Activated CD4-positive, CD25-positive, alpha-beta regulatory T cell treated with anti-CD3 and anti-CD28 coated beads, Interleukin-2, amount 50 U/mL, for 16 hours (primary cell): ENCODE measurements at regions not wholly inside any gene's neighbourhood (a gene's known extent, or its start where the extent isn't known, plus 50 kb on each side); places are given as distances from the start of the nearest gene placed in this dataset.

Experiments used
- DNase-seq: peaks from one replicate; pipeline ENCODE4 v3.0.0-alpha.2; 2020; ENCODE audit warnings: low read depth, low spot score

- no peak for DNase-seq
Observed at GRCh38 chr15:93171476-93171875, 82.5 kb upstream of the RGMA start.

GRCh38 chr15:93170329-93170728 lies 81.3 kb upstream of the RGMA start:
- no peak for DNase-seq

- DNase-seq, result no peak
Observed at GRCh38 chr15:93168910-93169309, 79.9 kb upstream of the RGMA start.

- no peak for DNase-seq
Observed at GRCh38 chr15:93167291-93167690, 78.3 kb upstream of the RGMA start.

GRCh38 chr15:93166675-93167074 lies 77.7 kb upstream of the RGMA start:
- no peak for DNase-seq

- DNase-seq, result no peak
Observed at GRCh38 chr15:93165734-93166470, 76.9 kb upstream of the RGMA start.

- no peak for DNase-seq
Observed at GRCh38 chr15:93164409-93164808, 75.4 kb upstream of the RGMA start.

- no peak for DNase-seq
Observed at GRCh38 chr15:93162560-93162959, 73.5 kb upstream of the RGMA start.

- no peak for DNase-seq
Observed at GRCh38 chr15:93159930-93160329, 70.9 kb upstream of the RGMA start.

- no peak for DNase-seq
Observed at GRCh38 chr15:93158097-93158900, 69.3 kb upstream of the RGMA start.

- no peak for DNase-seq
Observed at GRCh38 chr15:93154666-93155065, 65.7 kb upstream of the RGMA start.

GRCh38 chr15:93152951-93153350 lies 63.9 kb upstream of the RGMA start:
- no peak for DNase-seq

- DNase-seq, result no peak
Observed at GRCh38 chr15:93152360-93152759, 63.3 kb upstream of the RGMA start.

GRCh38 chr15:93150910-93151881 lies 62.2 kb upstream of the RGMA start:
- DNase-seq, result no peak

- no peak for DNase-seq
Observed at GRCh38 chr15:93146601-93147000, 57.6 kb upstream of the RGMA start.

- DNase-seq, result no peak
Observed at GRCh38 chr15:93146196-93146595, 57.2 kb upstream of the RGMA start.

- DNase-seq, result no peak
Observed at GRCh38 chr15:93144463-93145236, 55.6 kb upstream of the RGMA start.

- no peak for DNase-seq
Observed at GRCh38 chr15:93143186-93143585, 54.2 kb upstream of the RGMA start.

GRCh38 chr15:93141371-93141794 lies 52.4 kb upstream of the RGMA start:
- DNase-seq, result no peak

- no peak for DNase-seq
Observed at GRCh38 chr15:93139436-93139835, 50.4 kb upstream of the RGMA start.

GRCh38 chr15:93138681-93139250 lies 49.8 kb upstream of the RGMA start:
- DNase-seq, result no peak
